Adrenal gland (tissue), 5 donors: ENCODE measurements at regions not wholly inside any gene's neighbourhood (a gene's known extent, or its start where the extent isn't known, plus 50 kb on each side); places are given as distances from the start of the nearest gene placed in this dataset.
"Not testable (repeated sequence)": the region's sequence is repeated elsewhere in the genome, so short reads cannot be mapped to it uniquely, and the experiment has no call there.

Experiments used
- POLR2A ChIP-seq, 2 donors: fragments of 450-650 bp; IDR thresholded peaks; one replicate each; pipeline ENCODE4 v1.6.1; 2017; ENCODE audit warnings: antibody characterized with exemption in 2 of 2, mild to moderate bottlenecking in 2 of 2, moderate library complexity in 1 of 2
- TF ChIP-seq, protein P1 (sequence below), 6 experiments: fragments of 450-650 bp in 4 of 6; fragments of 200-600 bp in 2 of 6; sonication (generic) in 1 of 6; IDR thresholded peaks; 1 replicate in 5 of 6; 2 replicates in 1 of 6; pipeline versions ENCODE4 v1.5.1 to v1.8.0; 2016 to 2021; ENCODE audit warnings: antibody characterized with exemption in 6 of 6, mild to moderate bottlenecking in 2 of 6, moderate library complexity in 1 of 6
- donor health status: DM: no; HTN: no; CAD: no.

DNA sequence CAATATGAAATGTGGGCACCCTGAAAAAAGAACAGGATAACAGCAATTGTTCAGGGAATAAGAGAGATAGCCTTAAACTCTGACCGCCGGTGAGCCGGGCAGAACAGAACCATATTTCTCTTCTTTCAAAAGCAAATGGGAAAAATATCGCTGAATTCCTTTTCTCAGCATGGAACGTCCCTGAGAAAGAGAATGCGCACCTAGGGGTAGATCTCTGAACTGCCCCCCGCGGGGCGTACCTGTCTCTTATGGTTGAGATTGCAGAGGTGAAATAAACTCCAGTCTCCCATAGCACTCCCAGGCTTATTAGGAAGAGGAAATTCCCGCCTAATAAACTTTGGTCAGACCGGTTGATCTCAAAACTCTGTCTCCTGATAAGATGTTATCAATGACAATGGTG, 82.1 kb upstream of the DEFB108B start:
- TF ChIP-seq, protein P1, sequence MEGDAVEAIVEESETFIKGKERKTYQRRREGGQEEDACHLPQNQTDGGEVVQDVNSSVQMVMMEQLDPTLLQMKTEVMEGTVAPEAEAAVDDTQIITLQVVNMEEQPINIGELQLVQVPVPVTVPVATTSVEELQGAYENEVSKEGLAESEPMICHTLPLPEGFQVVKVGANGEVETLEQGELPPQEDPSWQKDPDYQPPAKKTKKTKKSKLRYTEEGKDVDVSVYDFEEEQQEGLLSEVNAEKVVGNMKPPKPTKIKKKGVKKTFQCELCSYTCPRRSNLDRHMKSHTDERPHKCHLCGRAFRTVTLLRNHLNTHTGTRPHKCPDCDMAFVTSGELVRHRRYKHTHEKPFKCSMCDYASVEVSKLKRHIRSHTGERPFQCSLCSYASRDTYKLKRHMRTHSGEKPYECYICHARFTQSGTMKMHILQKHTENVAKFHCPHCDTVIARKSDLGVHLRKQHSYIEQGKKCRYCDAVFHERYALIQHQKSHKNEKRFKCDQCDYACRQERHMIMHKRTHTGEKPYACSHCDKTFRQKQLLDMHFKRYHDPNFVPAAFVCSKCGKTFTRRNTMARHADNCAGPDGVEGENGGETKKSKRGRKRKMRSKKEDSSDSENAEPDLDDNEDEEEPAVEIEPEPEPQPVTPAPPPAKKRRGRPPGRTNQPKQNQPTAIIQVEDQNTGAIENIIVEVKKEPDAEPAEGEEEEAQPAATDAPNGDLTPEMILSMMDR (IDR thresholded peaks at IDR 0.05), result not testable (repeated sequence)
- TF ChIP-seq POLR2A (IDR thresholded peaks at IDR 0.05), result not testable (repeated sequence)
